GM06990 (cell line): ENCODE measurements at regions not wholly inside any gene's neighbourhood (a gene's known extent, or its start where the extent isn't known, plus 50 kb on each side); places are given as distances from the start of the nearest gene placed in this dataset.

ENCODE experiments used
- DNase-seq: peaks from one replicate; pipeline ENCODE4 v3.0.0-alpha.2; 2011; ENCODE audit not compliant: insufficient read length; ENCODE audit errors: extremely low read depth
- H3K27me3 ChIP-seq: replicated peaks from 2 replicates; pipeline ENCODE4 v1.6.0; 2011; ENCODE audit warnings: low read length; ENCODE audit not compliant: control insufficient read depth, insufficient read depth
- H3K36me3 ChIP-seq: 2 replicates; pipeline ENCODE4 v1.5.1; 2011; ENCODE audit warnings: low read length; ENCODE audit not compliant: control insufficient read depth, insufficient read depth
- H3K4me3 ChIP-seq: replicated peaks from 2 replicates; pipeline ENCODE4 v1.5.1; 2011; ENCODE audit warnings: low read depth, mild to moderate bottlenecking, control low read depth, low read length
- CTCF ChIP-seq: IDR thresholded peaks from 2 replicates; pipeline ENCODE4 v1.5.1; 2011; ENCODE audit warnings: low read length, control low read depth, mild to moderate bottlenecking, inconsistent platforms; ENCODE audit not compliant: insufficient read depth, poor library complexity, severe bottlenecking

DNA sequence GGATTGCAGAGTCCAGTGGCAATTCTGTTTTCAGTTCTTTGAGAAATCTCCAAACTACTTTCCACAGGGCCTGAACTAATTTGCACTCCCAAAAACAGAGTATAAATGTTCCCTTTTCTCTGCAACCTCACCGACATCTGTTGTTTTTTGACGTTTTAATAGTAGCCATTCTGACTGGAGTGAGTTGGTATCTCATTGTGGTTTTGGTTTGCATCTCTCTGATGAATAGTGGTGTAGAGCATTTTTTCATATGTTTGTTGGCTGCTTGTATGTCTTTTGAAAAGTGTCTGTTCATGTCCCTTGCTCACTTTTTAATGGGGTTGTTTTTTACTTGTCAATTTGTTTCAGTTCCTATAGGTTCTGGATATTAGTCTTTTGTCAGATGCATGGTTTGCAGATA is 72.6 kb downstream of the PALM2AKAP2 start:
- no peaks in the 10 kb centered on the region for H3K27me3 ChIP-seq
- no peaks in the 10 kb centered on the region for H3K36me3 ChIP-seq
- H3K4me3 ChIP-seq: no peak overlapping the region
- no peak for TF ChIP-seq CTCF
- DNase-seq: no peak

GRCh38 chr9:109855540-109855939 is 75.5 kb downstream of the PALM2AKAP2 start:
- no peak overlapping the region for H3K4me3 ChIP-seq
- H3K36me3 ChIP-seq: no peaks in the 10 kb centered on the region
- DNase-seq: no peak
- no peaks in the 10 kb centered on the region; the same call in 1 of the 2 replicates for H3K27me3 ChIP-seq
- no peak for TF ChIP-seq CTCF

DNA sequence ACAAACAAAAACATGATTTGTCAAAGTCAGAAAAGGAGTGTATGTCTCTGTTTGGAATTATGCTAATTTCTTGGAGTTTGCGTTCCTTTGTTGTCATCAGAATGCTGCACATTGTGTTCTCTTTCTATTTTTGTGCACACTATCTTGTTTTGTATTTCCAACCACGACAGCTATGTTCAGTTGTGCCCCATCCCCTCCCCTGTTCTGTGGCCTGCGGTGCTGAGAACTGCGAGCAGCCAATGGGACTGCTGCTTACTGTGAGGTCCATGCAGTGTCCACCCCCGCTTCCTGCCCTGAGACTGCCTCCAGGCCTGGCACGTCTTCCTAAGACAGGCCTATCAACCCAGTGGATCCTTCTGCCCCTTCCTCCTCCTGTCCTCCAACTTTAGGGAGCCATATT is 76.8 kb downstream of the PALM2AKAP2 start:
- no peak for TF ChIP-seq CTCF
- H3K27me3 ChIP-seq: no peaks in the 10 kb centered on the region; the same call in none of the 2 replicates
- DNase-seq: no peak

GRCh38 chr9:109857336-109857735 is 77.3 kb downstream of the PALM2AKAP2 start:
- H3K4me3 ChIP-seq: no peak overlapping the region
- DNase-seq: no peak
- H3K27me3 ChIP-seq: no peaks in the 10 kb centered on the region; the same call in none of the 2 replicates
- no peak for TF ChIP-seq CTCF
- H3K36me3 ChIP-seq: no peaks in the 10 kb centered on the region

More for the DNA sequence above, 76.8 kb downstream of the PALM2AKAP2 start:
- Histone ChIP-seq H3K36me3 (no peaks in the 10 kb centered on the region), H3K4me3 (no peak overlapping the region)

DNA sequence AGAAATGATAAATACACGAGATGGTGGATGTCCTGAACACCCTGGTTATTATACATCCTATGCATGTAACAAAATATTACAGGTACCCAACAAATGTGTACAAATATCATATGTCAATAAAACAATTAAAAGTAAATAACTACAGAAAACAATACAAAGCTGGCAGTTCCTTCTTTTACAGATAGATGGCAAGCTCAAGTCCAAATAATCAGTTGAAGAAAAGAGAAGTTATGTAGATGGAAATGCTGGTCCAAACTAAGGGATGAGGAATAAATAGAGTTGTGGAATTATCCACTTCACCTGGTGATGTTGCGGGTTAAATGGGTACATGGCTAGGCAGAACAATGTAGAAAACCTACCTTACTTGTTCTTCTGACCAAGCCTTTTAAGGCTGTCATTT is 79.4 kb downstream of the PALM2AKAP2 start:
- DNase-seq: no peak
- Histone ChIP-seq H3K4me3 (no peak overlapping the region), H3K27me3 (no peaks in the 10 kb centered on the region; the same call in none of the 2 replicates), H3K36me3 (no peaks in the 10 kb centered on the region)
- no peak for TF ChIP-seq CTCF

- H3K27me3 ChIP-seq: no peaks in the 10 kb centered on the region; the same call in none of the 2 replicates
- no peak for TF ChIP-seq CTCF
- no peak for DNase-seq
- no peak overlapping the region for H3K4me3 ChIP-seq
- no peaks in the 10 kb centered on the region for H3K36me3 ChIP-seq
Observed at GRCh38 chr9:109860521-109860920, 80.5 kb downstream of the PALM2AKAP2 start.
